ENCODE measurements at regions not wholly inside any gene's neighbourhood (a gene's known extent, or its start where the extent isn't known, plus 50 kb on each side); places are given as distances from the start of the nearest gene placed in this dataset.

- no peak overlapping the region for H3K4me3 ChIP-seq (ENCODE audit: low read depth, low read length)
- no peaks in the 10 kb centered on the region for H3K9me3 ChIP-seq (ENCODE audit: control insufficient read depth, low read length)
- H3K27ac ChIP-seq = no peak overlapping the region
- no peak overlapping the region for H3K4me2 ChIP-seq (ENCODE audit: low read length)
- H3K27me3 ChIP-seq (ENCODE audit: control insufficient read depth, insufficient read depth, low read length) = no peaks in the 10 kb centered on the region
- no peaks in the 10 kb centered on the region for H3K79me2 ChIP-seq
- H2AFZ ChIP-seq = no peak overlapping the region
- H3K36me3 ChIP-seq (ENCODE audit: control insufficient read depth, insufficient read depth, low read length) = no peaks in the 10 kb centered on the region
- no peaks in the 10 kb centered on the region for H3K4me1 ChIP-seq
- no peak for TF ChIP-seq CTCF (IDR thresholded peaks at IDR 0.05)
- H3K9ac ChIP-seq = no peak overlapping the region
These were observed 115.0 kb downstream of the HFE start for GRCh38 chr6:26202201-26202611.

GRCh38 chr6:26202811-26203583 is 115.8 kb downstream of the HFE start:
- Histone ChIP-seq H3K9me3 (ENCODE audit: control insufficient read depth, low read length) (no peaks in the 10 kb centered on the region), H3K27ac (no peak overlapping the region), H3K36me3 (ENCODE audit: control insufficient read depth, insufficient read depth, low read length) (no peaks in the 10 kb centered on the region), H3K9ac (no peak overlapping the region), H3K27me3 (ENCODE audit: control insufficient read depth, insufficient read depth, low read length) (no peaks in the 10 kb centered on the region), H3K79me2 (no peaks in the 10 kb centered on the region), H3K4me2 (ENCODE audit: low read length) (no peak overlapping the region), H3K4me3 (ENCODE audit: low read depth, low read length) (no peak overlapping the region), H2AFZ (no peak overlapping the region), H3K4me1 (no peaks in the 10 kb centered on the region)
- no peak for TF ChIP-seq CTCF (IDR thresholded peaks at IDR 0.05)

GRCh38 chr6:26204332-26205160 is 117.3 kb downstream of the HFE start:
- Histone ChIP-seq H3K9me3 (ENCODE audit: control insufficient read depth, low read length) (no peaks in the 10 kb centered on the region), H3K27me3 (ENCODE audit: control insufficient read depth, insufficient read depth, low read length) (no peaks in the 10 kb centered on the region), H3K79me2 (no peaks in the 10 kb centered on the region), H3K4me1 (no peaks in the 10 kb centered on the region), H3K9ac (peak overlapping the region; percentile 16), H3K4me3 (ENCODE audit: low read depth, low read length) (peak overlapping the region; percentile 98), H2AFZ (peak overlapping the region; percentile 76), H3K27ac (peak overlapping the region; percentile 92), H3K4me2 (ENCODE audit: low read length) (peak overlapping the region; percentile 97), H3K36me3 (ENCODE audit: control insufficient read depth, insufficient read depth, low read length) (no peaks in the 10 kb centered on the region)
- peak; percentile 49 for TF ChIP-seq CTCF (IDR thresholded peaks at IDR 0.05)

- no peaks in the 10 kb centered on the region for H3K79me2 ChIP-seq
- H3K9ac ChIP-seq = peak overlapping the region; percentile 16
- peak overlapping the region; percentile 92 for H3K27ac ChIP-seq
- H3K36me3 ChIP-seq (ENCODE audit: control insufficient read depth, insufficient read depth, low read length) = no peaks in the 10 kb centered on the region
- no peak for TF ChIP-seq CTCF (IDR thresholded peaks at IDR 0.05)
- H3K4me3 ChIP-seq (ENCODE audit: low read depth, low read length) = peak overlapping the region; percentile 98
- H3K4me2 ChIP-seq (ENCODE audit: low read length) = peak overlapping the region; percentile 97
- H3K9me3 ChIP-seq (ENCODE audit: control insufficient read depth, low read length) = no peaks in the 10 kb centered on the region
- peak overlapping the region; percentile 76 for H2AFZ ChIP-seq
- no peaks in the 10 kb centered on the region for H3K4me1 ChIP-seq
- no peaks in the 10 kb centered on the region for H3K27me3 ChIP-seq (ENCODE audit: control insufficient read depth, insufficient read depth, low read length)
These were observed 118.0 kb downstream of the HFE start for GRCh38 chr6:26205161-26205624.
